HG03066 (cell line): ENCODE measurements at regions not wholly inside any gene's neighbourhood (a gene's known extent, or its start where the extent isn't known, plus 50 kb on each side); places are given as distances from the start of the nearest gene placed in this dataset.
"Not testable (repeated sequence)": the region's sequence is repeated elsewhere in the genome, so short reads cannot be mapped to it uniquely, and the experiment has no call there.

Experiments used
- ATAC-seq: cut with Tn5 transposase; IDR thresholded peaks from one replicate; pipeline ENCODE4 v1.9.1; 2021; ENCODE audit warnings: low read depth; ENCODE audit not compliant: unreplicated experiment

GRCh38 chr12:72146495-72146894 is 125.7 kb upstream of the TRHDE start:
- no peak for ATAC-seq

GRCh38 chr12:72148709-72149108 is 123.5 kb upstream of the TRHDE start:
- no peak for ATAC-seq

GRCh38 chr12:72162875-72163274 is 109.3 kb upstream of the TRHDE start:
- ATAC-seq = no peak

GRCh38 chr12:72168851-72169250 is 103.3 kb upstream of the TRHDE start:
- no peak for ATAC-seq

- ATAC-seq = no peak
Observed at GRCh38 chr12:72173974-72174373, 98.2 kb upstream of the TRHDE start.

- no peak for ATAC-seq
Observed at GRCh38 chr12:72178244-72178643, 93.9 kb upstream of the TRHDE start.

- no peak for ATAC-seq
Observed at GRCh38 chr12:72178871-72179270, 93.3 kb upstream of the TRHDE start.

- ATAC-seq = no peak
Observed at GRCh38 chr12:72179841-72180240, 92.3 kb upstream of the TRHDE start.

- ATAC-seq = not testable (repeated sequence)
Observed at GRCh38 chr12:72184971-72185533, 87.1 kb upstream of the TRHDE start.

GRCh38 chr12:72189266-72189665 is 82.9 kb upstream of the TRHDE start:
- no peak for ATAC-seq

- no peak for ATAC-seq
Observed at GRCh38 chr12:72191761-72192160, 80.4 kb upstream of the TRHDE start.

GRCh38 chr12:72197790-72198189 is 74.4 kb upstream of the TRHDE start:
- no peak for ATAC-seq

- ATAC-seq = no peak
Observed at GRCh38 chr12:72201457-72201856, 70.7 kb upstream of the TRHDE start.

- no peak for ATAC-seq
Observed at GRCh38 chr12:72203764-72204335, 68.3 kb upstream of the TRHDE start.

GRCh38 chr12:72207079-72207478 is 65.1 kb upstream of the TRHDE start:
- ATAC-seq = no peak

- ATAC-seq = no peak
Observed at GRCh38 chr12:72207486-72208409, 64.4 kb upstream of the TRHDE start.

GRCh38 chr12:72209086-72209485 is 63.1 kb upstream of the TRHDE start:
- ATAC-seq = no peak

GRCh38 chr12:72214163-72214562 is 58.0 kb upstream of the TRHDE start:
- ATAC-seq = no peak

GRCh38 chr12:72215287-72215686 is 56.9 kb upstream of the TRHDE start:
- ATAC-seq = not testable (repeated sequence)

- ATAC-seq = no peak
Observed at GRCh38 chr12:72219937-72220336, 52.2 kb upstream of the TRHDE start.
